IgD-negative memory B cell (primary cell): ENCODE measurements at regions not wholly inside any gene's neighbourhood (a gene's known extent, or its start where the extent isn't known, plus 50 kb on each side); places are given as distances from the start of the nearest gene placed in this dataset.
"Not testable (repeated sequence)": the region's sequence is repeated elsewhere in the genome, so short reads cannot be mapped to it uniquely, and the experiment has no call there.

Experiments
- H3K27ac Mint-ChIP-seq, 3 donors: one replicate each; pipeline ENCODE4 v1.8.0; 2020 to 2022; ENCODE audit warnings: mild to moderate bottlenecking in 3 of 3, mixed read lengths in 3 of 3, moderate library complexity in 1 of 3
- H3K27me3 Mint-ChIP-seq: one replicate; pipeline ENCODE4 v1.8.0; 2021; ENCODE audit warnings: mixed read lengths
- H3K36me3 Mint-ChIP-seq: one replicate; pipeline ENCODE4 v1.8.0; 2020; ENCODE audit warnings: mild to moderate bottlenecking, mixed read lengths
- H3K4me1 Mint-ChIP-seq, 3 donors: one replicate each; pipeline ENCODE4 v1.8.0; 2020 to 2022; ENCODE audit warnings: mixed read lengths in 3 of 3, mild to moderate bottlenecking in 1 of 3
- H3K4me3 Mint-ChIP-seq, 4 donors: one replicate each; pipeline ENCODE4 v1.8.0; 2020 to 2022; ENCODE audit warnings: mild to moderate bottlenecking in 4 of 4, mixed read lengths in 4 of 4, moderate library complexity in 3 of 4
- H3K9me3 Mint-ChIP-seq, 3 donors: one replicate each; pipeline ENCODE4 v1.8.0; 2020 to 2021; ENCODE audit warnings: mixed read lengths in 3 of 3, mild to moderate bottlenecking in 1 of 3

- Mint-ChIP-seq H3K27ac (no peak overlapping the region), H3K9me3 (peaks cover 9 to 19% (median 18%) of the 10 kb centered on the region in 3 donors), H3K4me3 (peak overlapping the region in 3 of 4 donors; percentile 58 to 86 (median 61)), H3K4me1 (no peaks in the 10 kb centered on the region), H3K27me3 (no peaks in the 10 kb centered on the region), H3K36me3 (peaks cover 3% of the 10 kb centered on the region)
Observed at GRCh38 chr15:24772686-24773373, 97.3 kb downstream of the NPAP1 start.

- Mint-ChIP-seq H3K27ac (no peak overlapping the region), H3K36me3 (peaks cover 3% of the 10 kb centered on the region), H3K4me3 (no peak overlapping the region), H3K4me1 (no peaks in the 10 kb centered on the region), H3K9me3 (peaks cover 4 to 28% (median 20%) of the 10 kb centered on the region in 3 donors), H3K27me3 (no peaks in the 10 kb centered on the region)
Observed at GRCh38 chr15:24777307-24777706, 101.7 kb downstream of the NPAP1 start.

GRCh38 chr15:24784506-24784905 lies 108.9 kb downstream of the NPAP1 start:
- Mint-ChIP-seq H3K4me1 (no peaks in the 10 kb centered on the region), H3K36me3 (no peaks in the 10 kb centered on the region), H3K9me3 (peaks cover 0 to 14% (median 6%) of the 10 kb centered on the region in 3 donors), H3K4me3 (no peak overlapping the region), H3K27ac (no peak overlapping the region), H3K27me3 (no peaks in the 10 kb centered on the region)

GRCh38 chr15:24786347-24786746 lies 110.8 kb downstream of the NPAP1 start:
- H3K27me3 Mint-ChIP-seq: no peaks in the 10 kb centered on the region
- H3K9me3 Mint-ChIP-seq: peaks cover 2 to 22% (median 8%) of the 10 kb centered on the region in 3 donors
- H3K36me3 Mint-ChIP-seq: no peaks in the 10 kb centered on the region
- H3K4me3 Mint-ChIP-seq: peak overlapping the region in 1 of 4 donors; percentile 24
- H3K27ac Mint-ChIP-seq: no peak overlapping the region
- H3K4me1 Mint-ChIP-seq: no peaks in the 10 kb centered on the region

GRCh38 chr15:24802624-24803023 lies 127.0 kb downstream of the NPAP1 start:
- not testable (repeated sequence) for H3K4me3 Mint-ChIP-seq, H3K27me3 Mint-ChIP-seq, H3K36me3 Mint-ChIP-seq, H3K9me3 Mint-ChIP-seq, H3K4me1 Mint-ChIP-seq, H3K27ac Mint-ChIP-seq

GRCh38 chr15:24819680-24820079 lies 135.1 kb upstream of the SNRPN start:
- Mint-ChIP-seq H3K9me3 (peaks cover 5 to 11% (median 6%) of the 10 kb centered on the region in 3 donors), H3K36me3 (peaks cover 1% of the 10 kb centered on the region), H3K4me1 (no peaks in the 10 kb centered on the region)

GRCh38 chr15:24823473-24823872 lies 131.3 kb upstream of the SNRPN start:
- H3K4me3 Mint-ChIP-seq: no peak overlapping the region
- H3K27ac Mint-ChIP-seq: no peak overlapping the region
- peaks cover 4% of the 10 kb centered on the region for H3K36me3 Mint-ChIP-seq
- no peaks in the 10 kb centered on the region for H3K4me1 Mint-ChIP-seq
- peaks cover 7 to 10% (median 7%) of the 10 kb centered on the region in 3 donors for H3K9me3 Mint-ChIP-seq
- no peaks in the 10 kb centered on the region for H3K27me3 Mint-ChIP-seq

More at GRCh38 chr15:24819680-24820079, 135.1 kb upstream of the SNRPN start:
- Mint-ChIP-seq H3K4me3 (no peak overlapping the region), H3K27me3 (no peaks in the 10 kb centered on the region), H3K27ac (no peak overlapping the region)

GRCh38 chr15:24832282-24832681 lies 122.5 kb upstream of the SNRPN start:
- H3K4me3 Mint-ChIP-seq: no peak overlapping the region
- no peaks in the 10 kb centered on the region for H3K27me3 Mint-ChIP-seq
- peaks cover 8 to 18% (median 11%) of the 10 kb centered on the region in 3 donors for H3K9me3 Mint-ChIP-seq
- H3K4me1 Mint-ChIP-seq: no peaks in the 10 kb centered on the region
- no peaks in the 10 kb centered on the region for H3K36me3 Mint-ChIP-seq
- no peak overlapping the region for H3K27ac Mint-ChIP-seq

GRCh38 chr15:24835301-24835700 lies 119.5 kb upstream of the SNRPN start:
- Mint-ChIP-seq H3K4me1 (no peaks in the 10 kb centered on the region), H3K4me3 (no peak overlapping the region), H3K9me3 (peaks cover 3 to 18% (median 9%) of the 10 kb centered on the region in 3 donors), H3K27ac (no peak overlapping the region), H3K36me3 (no peaks in the 10 kb centered on the region), H3K27me3 (no peaks in the 10 kb centered on the region)

- Mint-ChIP-seq H3K36me3 (peaks cover 2% of the 10 kb centered on the region), H3K4me1 (no peaks in the 10 kb centered on the region), H3K9me3 (peaks cover 8 to 15% (median 11%) of the 10 kb centered on the region in 3 donors), H3K27ac (no peak overlapping the region), H3K27me3 (peaks cover 3% of the 10 kb centered on the region), H3K4me3 (peak overlapping the region in 1 of 4 donors; percentile 17)
Observed at GRCh38 chr15:24848050-24848449, 106.7 kb upstream of the SNRPN start.

GRCh38 chr15:24856397-24857390 lies 98.1 kb upstream of the SNRPN start:
- Mint-ChIP-seq H3K9me3 (peaks cover 0 to 5% (median 0%) of the 10 kb centered on the region in 3 donors), H3K27me3 (no peaks in the 10 kb centered on the region), H3K4me3 (no peak overlapping the region), H3K27ac (peak overlapping the region in 1 of 3 donors; percentile 6), H3K4me1 (no peaks in the 10 kb centered on the region), H3K36me3 (peaks cover 2% of the 10 kb centered on the region)

- no peak overlapping the region for H3K27ac Mint-ChIP-seq
- H3K4me3 Mint-ChIP-seq: no peak overlapping the region
- H3K27me3 Mint-ChIP-seq: no peaks in the 10 kb centered on the region
- no peaks in the 10 kb centered on the region for H3K36me3 Mint-ChIP-seq
- peaks cover 0 to 5% (median 0%) of the 10 kb centered on the region in 3 donors for H3K9me3 Mint-ChIP-seq
- H3K4me1 Mint-ChIP-seq: peaks cover 0 to 1% (median 0%) of the 10 kb centered on the region in 3 donors
Observed at GRCh38 chr15:24857763-24858162, 97.0 kb upstream of the SNRPN start.

- H3K9me3 Mint-ChIP-seq, H3K36me3 Mint-ChIP-seq, H3K4me1 Mint-ChIP-seq, H3K27ac Mint-ChIP-seq, H3K4me3 Mint-ChIP-seq, H3K27me3 Mint-ChIP-seq: not testable (repeated sequence)
Observed at GRCh38 chr15:24858183-24858582, 96.6 kb upstream of the SNRPN start.

- peaks cover 0 to 4% (median 0%) of the 10 kb centered on the region in 3 donors for H3K4me1 Mint-ChIP-seq
Observed at GRCh38 chr15:24858737-24859601, 95.8 kb upstream of the SNRPN start.

More at GRCh38 chr15:24858737-24859601, 95.8 kb upstream of the SNRPN start:
- Mint-ChIP-seq H3K27me3 (no peaks in the 10 kb centered on the region), H3K36me3 (no peaks in the 10 kb centered on the region), H3K9me3 (peaks cover 0 to 5% (median 0%) of the 10 kb centered on the region in 3 donors), H3K27ac (no peak overlapping the region), H3K4me3 (no peak overlapping the region)
